OCI-LY1 (cell line): ENCODE measurements at regions not wholly inside any gene's neighbourhood (a gene's known extent, or its start where the extent isn't known, plus 50 kb on each side); places are given as distances from the start of the nearest gene placed in this dataset.

Source experiments
- H2AFZ ChIP-seq: fragments of 200-600 bp; sonication (generic), shearing (Covaris generic); 2 replicates; pipeline ENCODE4 v1.6.0; 2014; ENCODE audit warnings: antibody characterized with exemption, mild to moderate bottlenecking, low read length
- H3F3A ChIP-seq: fragments of 200-600 bp; sonication (generic), shearing (Covaris generic); 2 replicates; pipeline ENCODE4 v1.6.0; 2014; ENCODE audit warnings: mild to moderate bottlenecking, antibody characterized with exemption, low read length, moderate library complexity; ENCODE audit not compliant: insufficient read depth
- H3K27ac ChIP-seq: fragments of 200-600 bp; sonication (generic); 2 replicates; pipeline ENCODE4 v1.5.1; 2014; ENCODE audit warnings: low read length, mixed run types, mild to moderate bottlenecking, low read depth; ENCODE audit not compliant: poor library complexity, severe bottlenecking
- H3K27me3 ChIP-seq: fragments of 200-600 bp; sonication (generic); 2 replicates; pipeline ENCODE4 v1.6.0; 2014; ENCODE audit warnings: antibody characterized with exemption, mild to moderate bottlenecking, low read length, moderate library complexity; ENCODE audit not compliant: insufficient read depth
- H3K36me3 ChIP-seq: fragments of 200-600 bp; sonication (generic); 2 replicates; pipeline ENCODE4 v1.6.1; 2014; ENCODE audit warnings: mild to moderate bottlenecking, antibody characterized with exemption, low read length, moderate library complexity, mixed read lengths; ENCODE audit not compliant: insufficient read depth
- H3K4me1 ChIP-seq: fragments of 200-600 bp; sonication (generic); 2 replicates; pipeline ENCODE4 v1.5.1; 2014; ENCODE audit warnings: mild to moderate bottlenecking, low read length, moderate library complexity; ENCODE audit not compliant: insufficient read depth, severe bottlenecking
- H3K4me2 ChIP-seq: fragments of 200-600 bp; sonication (generic), shearing (Covaris generic); 2 replicates; pipeline ENCODE4 v1.6.1; 2014; ENCODE audit warnings: low read length
- H3K4me3 ChIP-seq: fragments of 200-600 bp; sonication (generic); 2 replicates; pipeline ENCODE4 v1.5.1; 2014; ENCODE audit warnings: low read length, low read depth, mild to moderate bottlenecking, mixed read lengths; ENCODE audit not compliant: poor library complexity, severe bottlenecking
- H3K79me2 ChIP-seq: fragments of 200-600 bp; shearing (Covaris generic); 2 replicates; pipeline ENCODE4 v1.6.1; 2016; ENCODE audit warnings: mixed run types, low read length, mixed read lengths; ENCODE audit not compliant: insufficient read depth
- H3K9ac ChIP-seq: fragments of 200-600 bp; sonication (generic), shearing (Covaris generic); 2 replicates; pipeline ENCODE4 v1.6.1; 2014; ENCODE audit warnings: mild to moderate bottlenecking, low read length, mixed read lengths
- H3K9me2 ChIP-seq: fragments of 200-600 bp; sonication (generic), shearing (Covaris generic); 2 replicates; pipeline ENCODE4 v1.6.1; 2014; ENCODE audit warnings: low read depth, mild to moderate bottlenecking, low read length, mixed read lengths
- H3K9me3 ChIP-seq: fragments of 200-600 bp; shearing (Covaris generic); 2 replicates; pipeline ENCODE4 v1.6.1; 2014; ENCODE audit warnings: low read length, mixed read lengths
- H4K20me1 ChIP-seq: fragments of 200-600 bp; sonication (generic), shearing (Covaris generic); 2 replicates; pipeline ENCODE4 v1.6.0; 2016; ENCODE audit warnings: mild to moderate bottlenecking, low read length; ENCODE audit not compliant: insufficient read depth
- EZH2 ChIP-seq: fragments of 200-600 bp; sonication (generic), shearing (Covaris generic); IDR thresholded peaks from 2 replicates; pipeline ENCODE4 v1.8.0; 2017; ENCODE audit warnings: borderline replicate concordance, mixed run types, mild to moderate bottlenecking, antibody characterized with exemption, low read length, moderate library complexity, mixed read lengths
- TF ChIP-seq, protein P1 (sequence below): fragments of 200-600 bp; sonication (generic), shearing (Covaris generic); IDR thresholded peaks from 2 replicates; pipeline ENCODE4 v1.5.1; 2017; ENCODE audit warnings: mild to moderate bottlenecking, antibody characterized with exemption, low read length, moderate library complexity, mixed read lengths

DNA sequence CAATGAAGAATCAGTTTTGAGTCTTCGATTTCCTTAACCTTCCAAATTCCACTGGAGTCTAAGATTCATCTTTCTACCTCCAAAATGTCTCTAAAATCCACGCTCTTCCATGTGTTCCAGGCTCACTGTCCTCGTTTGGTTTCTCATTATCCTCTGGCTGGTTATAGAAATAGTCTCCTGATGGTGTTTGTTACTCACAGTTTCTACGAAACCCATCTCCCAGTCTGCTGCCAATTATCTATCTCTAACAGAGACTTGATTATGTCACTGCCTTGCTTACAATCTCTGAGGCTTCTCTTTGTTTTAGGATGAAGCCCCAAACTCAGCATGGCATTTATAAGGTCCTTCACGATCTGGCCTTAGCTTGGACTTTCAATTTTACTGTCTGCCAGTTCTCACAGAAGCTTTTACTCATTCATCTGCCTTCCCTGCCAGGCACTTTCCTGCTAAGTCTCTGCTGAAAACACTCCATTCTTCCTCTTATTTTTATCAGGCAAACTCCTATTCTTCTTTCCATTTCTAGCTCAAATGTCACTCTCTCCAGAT is 339.6 kb upstream of the SGCD start:
- Histone ChIP-seq H4K20me1 (no peaks in the 10 kb centered on the region), H3K9me3 (no peaks in the 10 kb centered on the region), H3K27ac (no peak overlapping the region), H3K9me2 (no peaks in the 10 kb centered on the region), H3K4me2 (no peak overlapping the region), H2AFZ (no peak overlapping the region), H3K4me3 (no peak overlapping the region), H3K9ac (no peak overlapping the region), H3F3A (no peaks in the 10 kb centered on the region), H3K79me2 (no peaks in the 10 kb centered on the region), H3K4me1 (no peaks in the 10 kb centered on the region), H3K36me3 (no peaks in the 10 kb centered on the region), H3K27me3 (no peaks in the 10 kb centered on the region; the same call in 1 of the 2 replicates)
- TF ChIP-seq, protein P1, sequence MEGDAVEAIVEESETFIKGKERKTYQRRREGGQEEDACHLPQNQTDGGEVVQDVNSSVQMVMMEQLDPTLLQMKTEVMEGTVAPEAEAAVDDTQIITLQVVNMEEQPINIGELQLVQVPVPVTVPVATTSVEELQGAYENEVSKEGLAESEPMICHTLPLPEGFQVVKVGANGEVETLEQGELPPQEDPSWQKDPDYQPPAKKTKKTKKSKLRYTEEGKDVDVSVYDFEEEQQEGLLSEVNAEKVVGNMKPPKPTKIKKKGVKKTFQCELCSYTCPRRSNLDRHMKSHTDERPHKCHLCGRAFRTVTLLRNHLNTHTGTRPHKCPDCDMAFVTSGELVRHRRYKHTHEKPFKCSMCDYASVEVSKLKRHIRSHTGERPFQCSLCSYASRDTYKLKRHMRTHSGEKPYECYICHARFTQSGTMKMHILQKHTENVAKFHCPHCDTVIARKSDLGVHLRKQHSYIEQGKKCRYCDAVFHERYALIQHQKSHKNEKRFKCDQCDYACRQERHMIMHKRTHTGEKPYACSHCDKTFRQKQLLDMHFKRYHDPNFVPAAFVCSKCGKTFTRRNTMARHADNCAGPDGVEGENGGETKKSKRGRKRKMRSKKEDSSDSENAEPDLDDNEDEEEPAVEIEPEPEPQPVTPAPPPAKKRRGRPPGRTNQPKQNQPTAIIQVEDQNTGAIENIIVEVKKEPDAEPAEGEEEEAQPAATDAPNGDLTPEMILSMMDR: no peak
- no peak for TF ChIP-seq EZH2

DNA sequence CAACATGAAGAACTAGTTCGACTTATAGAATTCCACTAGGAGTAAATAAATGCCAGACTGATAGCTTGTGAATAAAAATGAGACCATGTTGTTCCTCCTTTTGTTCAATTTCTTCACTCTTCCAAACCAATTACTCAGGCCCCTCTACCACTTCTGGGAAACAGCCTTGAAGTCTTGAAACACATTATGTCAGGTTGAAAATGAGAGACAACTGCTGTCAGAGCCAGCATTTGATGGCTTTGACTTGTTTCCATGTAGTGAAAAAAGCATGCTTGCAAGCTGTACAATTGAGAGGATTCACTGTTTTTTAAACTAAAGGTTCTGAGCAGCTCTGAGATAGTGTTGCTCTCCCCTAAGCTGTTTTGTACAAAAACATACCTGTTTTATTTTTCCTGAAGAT is 337.1 kb upstream of the SGCD start:
- Histone ChIP-seq H4K20me1 (no peaks in the 10 kb centered on the region), H3F3A (no peaks in the 10 kb centered on the region), H3K27ac (no peak overlapping the region)

DNA sequence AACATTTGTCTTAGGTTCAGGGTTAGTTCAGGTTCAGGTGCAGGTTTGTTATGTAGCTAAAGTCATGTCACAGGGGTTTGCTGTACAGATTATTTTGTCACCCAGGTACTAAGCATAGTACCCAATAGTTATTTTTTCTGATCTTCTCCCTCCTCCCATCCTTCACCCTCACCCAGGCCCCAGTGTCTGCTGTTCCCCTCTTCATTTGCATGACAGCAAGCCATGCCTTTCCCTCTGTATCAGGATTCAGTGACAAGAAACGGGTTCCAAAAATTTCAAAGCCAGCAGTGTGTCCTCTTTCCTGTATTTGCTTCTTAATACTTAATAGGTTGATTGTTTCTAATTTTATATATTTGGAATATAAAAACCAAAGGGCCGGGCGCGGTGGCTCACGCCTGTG is 330.8 kb upstream of the SGCD start:
- Histone ChIP-seq H2AFZ (no peak overlapping the region), H3K27ac (no peak overlapping the region)

More for the DNA sequence above, 337.1 kb upstream of the SGCD start:
- Histone ChIP-seq H2AFZ (no peak overlapping the region), H3K9ac (no peak overlapping the region), H3K4me3 (no peak overlapping the region), H3K36me3 (no peaks in the 10 kb centered on the region), H3K4me1 (no peaks in the 10 kb centered on the region), H3K27me3 (no peaks in the 10 kb centered on the region), H3K9me2 (no peaks in the 10 kb centered on the region), H3K4me2 (no peak overlapping the region), H3K9me3 (no peaks in the 10 kb centered on the region), H3K79me2 (no peaks in the 10 kb centered on the region)
- TF ChIP-seq, protein P1: no peak
- no peak for TF ChIP-seq EZH2

More for the DNA sequence above, 330.8 kb upstream of the SGCD start:
- no peaks in the 10 kb centered on the region for H3K4me1 ChIP-seq
- no peaks in the 10 kb centered on the region for H3K9me3 ChIP-seq
- H4K20me1 ChIP-seq: no peaks in the 10 kb centered on the region
- no peaks in the 10 kb centered on the region for H3F3A ChIP-seq
- no peaks in the 10 kb centered on the region for H3K27me3 ChIP-seq
- H3K79me2 ChIP-seq: no peaks in the 10 kb centered on the region
- no peak overlapping the region for H3K4me3 ChIP-seq
- H3K36me3 ChIP-seq: no peaks in the 10 kb centered on the region
- H3K9me2 ChIP-seq: no peaks in the 10 kb centered on the region
- no peak overlapping the region for H3K4me2 ChIP-seq
- H3K9ac ChIP-seq: no peak overlapping the region
- no peak for TF ChIP-seq EZH2
- TF ChIP-seq, protein P1: no peak
